Kidney (tissue), 13 donors: ENCODE measurements at regions not wholly inside any gene's neighbourhood (a gene's known extent, or its start where the extent isn't known, plus 50 kb on each side); places are given as distances from the start of the nearest gene placed in this dataset.

Experiments used
- DNase-seq, 5 donors: peaks; one replicate each; pipeline ENCODE4 v3.0.0-alpha.2; 2013 to 2020
- FAIRE-seq: peaks from 2 replicates; lab custom pipeline; 2012; peaks lifted over from hg19 to GRCh38; lab: Jason Lieb, UNC
- H3K27ac ChIP-seq, 2 donors: one replicate each; pipeline ENCODE4 v1.7.0; 2013; ENCODE audit warnings: low read depth in 2 of 2, low read length in 2 of 2, inconsistent platforms in 1 of 2
- H3K27me3 ChIP-seq: one replicate; pipeline ENCODE4 v1.7.1; 2013; ENCODE audit warnings: low read length, inconsistent platforms; ENCODE audit not compliant: control insufficient read depth, insufficient read depth
- H3K36me3 ChIP-seq, 3 donors: one replicate each; pipeline versions ENCODE4 v1.7.0 to v1.7.1; 2013; ENCODE audit warnings: low read length in 3 of 3, control low read depth in 1 of 3, inconsistent platforms in 1 of 3; ENCODE audit not compliant: insufficient read depth in 3 of 3, control insufficient read depth in 2 of 3
- H3K4me1 ChIP-seq, 3 donors: one replicate each; pipeline versions ENCODE4 v1.7.0 to v1.7.1; 2013; ENCODE audit warnings: low read length in 3 of 3, inconsistent platforms in 1 of 3, low read depth in 1 of 3; ENCODE audit not compliant: control insufficient read depth in 2 of 3, insufficient read depth in 2 of 3
- H3K4me3 ChIP-seq, 3 donors: one replicate each; pipeline versions ENCODE4 v1.7.0 to v1.8.1; 2013; ENCODE audit warnings: low read length in 3 of 3, control low read depth in 1 of 3, inconsistent platforms in 1 of 3
- H3K9ac ChIP-seq, 3 donors: one replicate each; pipeline versions ENCODE4 v1.7.0 to v1.7.1; 2013; ENCODE audit warnings: low read length in 3 of 3, control low read depth in 1 of 3, inconsistent platforms in 1 of 3
- H3K9me3 ChIP-seq, 3 donors: one replicate each; pipeline versions ENCODE4 v1.7.0 to v1.7.1; 2013; ENCODE audit warnings: low read length in 3 of 3, control low read depth in 1 of 3, inconsistent platforms in 1 of 3; ENCODE audit not compliant: control insufficient read depth in 2 of 3, insufficient read depth in 1 of 3
- CTCF ChIP-seq: IDR thresholded peaks from 3 replicates; pipeline ENCODE4 v1.5.1; 2012; ENCODE audit warnings: mild to moderate bottlenecking, moderate library complexity, borderline replicate concordance; ENCODE audit not compliant: insufficient read depth; ENCODE audit errors: extremely low read depth
- intact Hi-C: fragments of 100-400 bp; cut with DNase I; formaldehyde crosslinking; loops from one replicate; pipeline ENCODE4 v1.11.1; 2022
- donor health status: control.
- donor health status: control.
- donor health status: control.
- donor health status: control.
- donor health status: control.
- donor health status: DM: yes; HTN: yes; CAD: no.
- donor health status: Normal renal cell carcinoma (clear cell type).

- no peak overlapping the region for H3K4me3 ChIP-seq
- H3K9me3 ChIP-seq, result no peaks in the 10 kb centered on the region
- no peaks in the 10 kb centered on the region for H3K36me3 ChIP-seq
- DNase-seq (no peak), FAIRE-seq (peak; percentile 11)
- H3K4me1 ChIP-seq, result no peaks in the 10 kb centered on the region
- H3K27ac ChIP-seq, result no peak overlapping the region
- intact Hi-C loops, result no loop called here
- no peak for TF ChIP-seq CTCF
- H3K27me3 ChIP-seq, result no peaks in the 10 kb centered on the region
- H3K9ac ChIP-seq, result no peak overlapping the region
These were observed 1090.1 kb downstream of the CDH9 start for GRCh38 chr5:25948278-25948677.

DNA sequence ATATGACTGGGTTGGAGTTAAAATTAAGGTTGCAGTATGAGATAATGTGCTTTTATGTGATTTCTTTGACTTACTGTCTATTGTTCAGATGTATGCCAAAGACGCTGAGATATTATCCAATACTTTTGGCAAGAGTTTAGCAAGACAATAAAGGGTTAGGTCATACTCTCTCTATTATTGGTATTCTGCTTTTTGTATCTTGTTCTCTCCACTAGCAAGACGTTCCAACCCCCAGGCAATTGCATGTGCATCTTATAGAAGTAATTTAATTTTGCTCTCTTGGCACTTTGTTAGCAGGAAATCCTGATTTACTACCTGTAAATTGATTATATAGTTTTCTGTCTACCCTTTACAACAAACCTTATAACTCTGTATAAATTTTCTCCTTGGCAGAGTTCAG, 1093.6 kb downstream of the CDH9 start:
- FAIRE-seq (no peak), DNase-seq (no peak)
- Histone ChIP-seq H3K4me3 (no peak overlapping the region), H3K9me3 (no peaks in the 10 kb centered on the region), H3K36me3 (no peaks in the 10 kb centered on the region), H3K27ac (no peak overlapping the region), H3K27me3 (no peaks in the 10 kb centered on the region), H3K4me1 (no peaks in the 10 kb centered on the region), H3K9ac (no peak overlapping the region)
- TF ChIP-seq CTCF, result no peak
- intact Hi-C loops, result no loop called here

GRCh38 chr5:25909163-25909562, 1129.2 kb downstream of the CDH9 start:
- no peak overlapping the region for H3K27ac ChIP-seq
- DNase-seq, result no peak
- no peak for FAIRE-seq
- H3K9me3 ChIP-seq, result no peaks in the 10 kb centered on the region
- H3K27me3 ChIP-seq, result no peaks in the 10 kb centered on the region
- no peak for TF ChIP-seq CTCF
- no peaks in the 10 kb centered on the region for H3K4me1 ChIP-seq
- no peaks in the 10 kb centered on the region for H3K36me3 ChIP-seq
- intact Hi-C loops, result no loop called here
- no peak overlapping the region for H3K4me3 ChIP-seq
- no peak overlapping the region for H3K9ac ChIP-seq

- no peaks in the 10 kb centered on the region for H3K36me3 ChIP-seq
- intact Hi-C loops, result no loop called here
- FAIRE-seq, result no peak
- no peaks in the 10 kb centered on the region for H3K4me1 ChIP-seq
- no peak overlapping the region for H3K27ac ChIP-seq
- TF ChIP-seq CTCF, result no peak
- DNase-seq, result no peak
- no peak overlapping the region for H3K4me3 ChIP-seq
- no peaks in the 10 kb centered on the region for H3K9me3 ChIP-seq
- H3K9ac ChIP-seq, result no peak overlapping the region
- H3K27me3 ChIP-seq, result no peaks in the 10 kb centered on the region
These were observed 1132.7 kb downstream of the CDH9 start for GRCh38 chr5:25905646-25906045.
